ENCODE measurements at regions not wholly inside any gene's neighbourhood (a gene's known extent, or its start where the extent isn't known, plus 50 kb on each side); places are given as distances from the start of the nearest gene placed in this dataset.

GRCh38 chr4:19047279-19047880 lies 1025.8 kb upstream of the LCORL start:
- TF ChIP-seq CTCF (IDR thresholded peaks at IDR 0.05; ENCODE audit: unreplicated experiment), result no peak
- Mint-ChIP-seq H3K27me3 (ENCODE audit: unreplicated experiment) (peaks cover 3% of the 10 kb centered on the region), H3K27ac (ENCODE audit: unreplicated experiment) (no peak overlapping the region), H3K36me3 (ENCODE audit: low read depth, unreplicated experiment) (no peaks in the 10 kb centered on the region), H3K9me3 (ENCODE audit: unreplicated experiment) (no peaks in the 10 kb centered on the region), H3K4me3 (ENCODE audit: unreplicated experiment) (no peak overlapping the region), H3K4me1 (ENCODE audit: unreplicated experiment) (peaks cover 8% of the 10 kb centered on the region)
- no peak for DNase-seq (ENCODE audit: low spot score)

GRCh38 chr4:19039816-19040215 lies 1018.3 kb upstream of the LCORL start:
- TF ChIP-seq CTCF (IDR thresholded peaks at IDR 0.05; ENCODE audit: unreplicated experiment), result no peak
- Mint-ChIP-seq H3K27me3 (ENCODE audit: unreplicated experiment) (no peaks in the 10 kb centered on the region), H3K4me1 (ENCODE audit: unreplicated experiment) (no peaks in the 10 kb centered on the region), H3K9me3 (ENCODE audit: unreplicated experiment) (no peaks in the 10 kb centered on the region), H3K36me3 (ENCODE audit: low read depth, unreplicated experiment) (no peaks in the 10 kb centered on the region), H3K4me3 (ENCODE audit: unreplicated experiment) (no peak overlapping the region), H3K27ac (ENCODE audit: unreplicated experiment) (no peak overlapping the region)
- no peak for DNase-seq (ENCODE audit: low spot score)

- Mint-ChIP-seq H3K27me3 (ENCODE audit: unreplicated experiment) (no peaks in the 10 kb centered on the region), H3K27ac (ENCODE audit: unreplicated experiment) (no peak overlapping the region), H3K4me1 (ENCODE audit: unreplicated experiment) (no peaks in the 10 kb centered on the region), H3K4me3 (ENCODE audit: unreplicated experiment) (no peak overlapping the region), H3K9me3 (ENCODE audit: unreplicated experiment) (peaks cover 4% of the 10 kb centered on the region), H3K36me3 (ENCODE audit: low read depth, unreplicated experiment) (no peaks in the 10 kb centered on the region)
- TF ChIP-seq CTCF (IDR thresholded peaks at IDR 0.05; ENCODE audit: unreplicated experiment), result no peak
- DNase-seq (ENCODE audit: low spot score), result no peak
Measured at GRCh38 chr4:19038231-19038630, 1016.7 kb upstream of the LCORL start.

- TF ChIP-seq CTCF (IDR thresholded peaks at IDR 0.05; ENCODE audit: unreplicated experiment), result no peak
- Mint-ChIP-seq H3K4me3 (ENCODE audit: unreplicated experiment) (no peak overlapping the region), H3K36me3 (ENCODE audit: low read depth, unreplicated experiment) (no peaks in the 10 kb centered on the region), H3K4me1 (ENCODE audit: unreplicated experiment) (no peaks in the 10 kb centered on the region), H3K27me3 (ENCODE audit: unreplicated experiment) (no peaks in the 10 kb centered on the region), H3K27ac (ENCODE audit: unreplicated experiment) (no peak overlapping the region), H3K9me3 (ENCODE audit: unreplicated experiment) (peaks cover 4% of the 10 kb centered on the region)
- DNase-seq (ENCODE audit: low spot score), result no peak
Measured at GRCh38 chr4:19033816-19034733, 1012.5 kb upstream of the LCORL start.

- Mint-ChIP-seq H3K36me3 (ENCODE audit: low read depth, unreplicated experiment) (no peaks in the 10 kb centered on the region), H3K4me3 (ENCODE audit: unreplicated experiment) (no peak overlapping the region), H3K4me1 (ENCODE audit: unreplicated experiment) (no peaks in the 10 kb centered on the region), H3K27me3 (ENCODE audit: unreplicated experiment) (no peaks in the 10 kb centered on the region), H3K27ac (ENCODE audit: unreplicated experiment) (no peak overlapping the region), H3K9me3 (ENCODE audit: unreplicated experiment) (peaks cover 4% of the 10 kb centered on the region)
- TF ChIP-seq CTCF (IDR thresholded peaks at IDR 0.05; ENCODE audit: unreplicated experiment), result no peak
- DNase-seq (ENCODE audit: low spot score), result no peak
Measured at GRCh38 chr4:19030536-19030935, 1009.0 kb upstream of the LCORL start.

Measured in endothelial cell (in vitro differentiated cells).